Gastrocnemius medialis (tissue), 4 donors: ENCODE measurements at regions not wholly inside any gene's neighbourhood (a gene's known extent, or its start where the extent isn't known, plus 50 kb on each side); places are given as distances from the start of the nearest gene placed in this dataset.

Experiments
- POLR2A ChIP-seq, 2 donors: fragments of 450-650 bp; IDR thresholded peaks; one replicate each; pipeline ENCODE4 v1.6.1; 2017; ENCODE audit warnings: antibody characterized with exemption in 2 of 2, mild to moderate bottlenecking in 2 of 2, moderate library complexity in 2 of 2
- TF ChIP-seq, protein P1 (sequence below), 5 experiments: fragments of 450-650 bp in 3 of 5; fragments of 200-600 bp in 2 of 5; sonication (generic) in 2 of 5; IDR thresholded peaks in 4 of 5; conservative IDR thresholded peaks in 1 of 5; 1 replicate in 4 of 5; 2 replicates in 1 of 5; pipeline ENCODE4 v1.5.1; 2016 to 2019; ENCODE audit warnings: antibody characterized with exemption in 5 of 5, mild to moderate bottlenecking in 3 of 5, moderate library complexity in 3 of 5

DNA sequence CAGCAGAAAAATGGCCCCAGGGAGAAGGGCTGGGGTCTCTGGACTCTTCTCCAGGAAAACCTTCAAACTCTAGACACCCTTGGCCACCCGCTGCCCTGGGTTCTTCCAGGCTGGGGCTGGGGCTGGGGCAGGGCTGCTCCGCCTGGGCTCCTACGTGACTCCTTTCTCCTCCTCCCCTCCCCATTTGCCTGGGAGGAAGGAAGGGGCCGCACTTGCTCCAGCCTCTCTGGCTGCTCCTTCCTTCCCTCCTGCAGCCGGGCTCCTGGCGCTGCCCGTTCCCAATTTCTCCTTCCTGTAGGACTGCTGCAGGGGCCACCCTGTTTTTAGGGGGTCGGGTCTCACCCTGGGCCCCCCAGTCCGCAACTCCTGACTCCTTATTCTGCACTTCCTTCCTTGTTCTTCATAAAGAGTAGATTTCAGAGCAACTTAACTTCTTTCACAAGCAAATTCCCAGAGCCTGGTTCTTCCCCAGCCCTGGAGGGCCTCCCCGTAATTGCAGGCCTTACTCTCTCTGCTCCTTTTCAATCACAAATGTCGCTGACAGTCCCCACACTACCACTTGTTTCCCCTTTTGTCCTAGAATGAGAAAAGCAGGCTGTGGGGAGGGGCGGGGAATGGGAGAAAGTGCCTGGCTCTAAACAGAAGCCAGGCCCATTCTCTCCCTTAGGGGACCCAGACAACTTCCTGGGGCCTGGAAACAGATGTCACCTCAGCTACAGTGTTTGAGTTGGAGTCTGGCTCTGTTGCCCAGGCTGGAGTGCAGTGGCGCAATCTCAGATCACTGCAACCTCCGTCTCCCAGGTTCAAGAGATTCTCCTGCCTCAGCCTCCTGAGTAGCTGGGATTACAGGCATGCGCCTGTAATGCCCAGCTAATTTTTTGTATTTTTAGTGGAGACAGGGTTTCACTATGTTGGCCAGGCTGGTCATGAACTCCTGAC is 137.8 kb downstream of the ENGASE start:
- TF ChIP-seq, protein P1, sequence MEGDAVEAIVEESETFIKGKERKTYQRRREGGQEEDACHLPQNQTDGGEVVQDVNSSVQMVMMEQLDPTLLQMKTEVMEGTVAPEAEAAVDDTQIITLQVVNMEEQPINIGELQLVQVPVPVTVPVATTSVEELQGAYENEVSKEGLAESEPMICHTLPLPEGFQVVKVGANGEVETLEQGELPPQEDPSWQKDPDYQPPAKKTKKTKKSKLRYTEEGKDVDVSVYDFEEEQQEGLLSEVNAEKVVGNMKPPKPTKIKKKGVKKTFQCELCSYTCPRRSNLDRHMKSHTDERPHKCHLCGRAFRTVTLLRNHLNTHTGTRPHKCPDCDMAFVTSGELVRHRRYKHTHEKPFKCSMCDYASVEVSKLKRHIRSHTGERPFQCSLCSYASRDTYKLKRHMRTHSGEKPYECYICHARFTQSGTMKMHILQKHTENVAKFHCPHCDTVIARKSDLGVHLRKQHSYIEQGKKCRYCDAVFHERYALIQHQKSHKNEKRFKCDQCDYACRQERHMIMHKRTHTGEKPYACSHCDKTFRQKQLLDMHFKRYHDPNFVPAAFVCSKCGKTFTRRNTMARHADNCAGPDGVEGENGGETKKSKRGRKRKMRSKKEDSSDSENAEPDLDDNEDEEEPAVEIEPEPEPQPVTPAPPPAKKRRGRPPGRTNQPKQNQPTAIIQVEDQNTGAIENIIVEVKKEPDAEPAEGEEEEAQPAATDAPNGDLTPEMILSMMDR (IDR thresholded peaks at IDR 0.05 in 4 of 5, conservative IDR thresholded peaks at IDR 0.05 in 1 of 5): no peak
- no peak for TF ChIP-seq POLR2A (IDR thresholded peaks at IDR 0.05)
